Erythroblast (primary cell): ENCODE measurements at regions not wholly inside any gene's neighbourhood (a gene's known extent, or its start where the extent isn't known, plus 50 kb on each side); places are given as distances from the start of the nearest gene placed in this dataset.

Experiments
- GATA1 ChIP-seq: IDR thresholded peaks from 2 replicates; pipeline ENCODE4 v1.6.1; 2011; ENCODE audit warnings: low read depth, mild to moderate bottlenecking, control low read depth, low read length, moderate library complexity
- POLR2A ChIP-seq: IDR thresholded peaks from 2 replicates; pipeline ENCODE4 v1.6.1; 2011; ENCODE audit warnings: mild to moderate bottlenecking, low read length

DNA sequence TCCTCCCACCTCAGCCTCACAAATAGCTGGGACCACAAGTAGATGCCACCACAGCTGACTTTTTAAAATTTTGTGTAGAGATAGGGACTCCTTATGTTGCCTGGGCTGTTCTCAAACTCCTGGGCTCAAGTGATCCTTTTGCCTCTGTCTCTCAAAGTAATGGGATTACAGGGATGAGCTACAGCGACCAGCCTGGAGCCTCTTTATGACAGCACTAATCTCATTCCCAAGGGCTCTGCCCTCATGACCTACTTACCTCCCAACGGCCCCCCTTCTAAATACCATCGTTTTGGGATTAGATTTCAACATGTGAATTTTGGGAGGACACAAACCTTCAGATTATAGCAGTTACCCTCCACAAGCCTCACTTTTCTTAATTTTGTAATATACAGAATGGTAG, 150.6 kb upstream of the FUT8 start:
- TF ChIP-seq POLR2A (no peak), GATA1 (no peak)
